ENCODE measurements at regions not wholly inside any gene's neighbourhood (a gene's known extent, or its start where the extent isn't known, plus 50 kb on each side); places are given as distances from the start of the nearest gene placed in this dataset.

GRCh38 chr1:244224487-244225430 is 173.7 kb downstream of the ZBTB18 start:
- DNase-seq = no peak

- DNase-seq = no peak
These were observed 175.4 kb downstream of the ZBTB18 start for GRCh38 chr1:244226435-244226834.

DNA sequence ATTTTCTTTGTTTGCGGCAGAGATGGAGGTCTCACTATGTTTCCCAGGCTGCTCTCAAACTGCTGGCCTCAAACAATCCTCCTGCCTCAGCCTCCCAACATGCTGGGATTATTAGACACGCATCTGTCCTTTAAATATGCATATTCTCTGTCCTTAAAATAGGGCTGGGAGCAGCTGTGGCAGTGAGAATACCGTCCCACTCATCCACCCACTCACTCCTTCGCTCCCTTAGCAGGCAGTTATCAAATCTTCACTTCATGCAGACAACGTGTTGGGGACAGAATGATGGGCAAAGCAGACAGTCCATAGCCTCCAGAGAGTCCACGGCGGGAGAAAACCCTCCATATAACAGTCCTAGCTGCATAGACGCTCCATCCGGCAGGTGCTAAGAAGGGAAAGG is 179.4 kb downstream of the ZBTB18 start:
- DNase-seq = no peak

- no peak for DNase-seq
These were observed 180.1 kb downstream of the ZBTB18 start for GRCh38 chr1:244231193-244231571.

DNA sequence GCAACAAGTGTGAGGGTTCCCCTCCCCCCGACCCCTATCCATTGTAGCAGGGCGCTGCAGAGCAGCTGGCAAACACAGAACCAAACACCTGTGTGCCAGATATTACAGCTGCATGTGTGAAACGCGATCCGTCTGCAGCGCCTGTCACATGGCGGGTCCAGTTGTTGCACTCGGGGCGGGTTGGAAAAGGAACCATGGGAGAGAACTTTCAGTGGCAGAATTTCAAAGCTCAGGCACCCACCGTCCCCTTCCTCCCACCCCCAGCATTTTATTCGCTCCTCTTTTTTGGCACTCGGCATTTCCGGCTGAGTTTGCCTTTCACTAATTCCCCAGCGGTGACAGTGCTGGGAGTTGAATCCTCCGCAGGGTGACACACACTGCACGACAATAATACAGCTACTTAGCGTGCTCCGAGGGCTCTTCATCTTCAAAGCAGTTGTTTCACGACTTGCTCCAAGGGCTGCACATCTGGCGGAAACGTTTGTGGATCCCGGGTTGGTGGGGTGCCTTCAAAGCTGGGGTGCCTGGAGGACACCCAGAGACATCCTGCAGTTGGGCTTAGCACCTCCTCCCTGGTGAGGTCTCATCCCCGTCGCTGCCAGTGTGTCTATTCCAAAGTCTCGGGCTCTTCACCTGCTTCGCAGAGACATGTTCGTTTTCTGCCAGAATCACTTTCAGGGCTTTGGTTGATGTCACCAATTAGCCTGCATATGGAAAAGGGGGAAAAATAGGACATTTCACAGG is 180.7 kb downstream of the ZBTB18 start:
- no peak for DNase-seq

- no peak for DNase-seq
These were observed 183.0 kb downstream of the ZBTB18 start for GRCh38 chr1:244234009-244234643.

GRCh38 chr1:244235157-244235556 is 184.1 kb downstream of the ZBTB18 start:
- no peak for DNase-seq

- DNase-seq = no peak
These were observed 185.0 kb downstream of the ZBTB18 start for GRCh38 chr1:244236101-244236500.

GRCh38 chr1:244236721-244237120 is 185.6 kb downstream of the ZBTB18 start:
- no peak for DNase-seq

- no peak for DNase-seq
These were observed 186.4 kb downstream of the ZBTB18 start for GRCh38 chr1:244237445-244237844.

GRCh38 chr1:244239261-244239770 is 188.2 kb downstream of the ZBTB18 start:
- DNase-seq = no peak

DNA sequence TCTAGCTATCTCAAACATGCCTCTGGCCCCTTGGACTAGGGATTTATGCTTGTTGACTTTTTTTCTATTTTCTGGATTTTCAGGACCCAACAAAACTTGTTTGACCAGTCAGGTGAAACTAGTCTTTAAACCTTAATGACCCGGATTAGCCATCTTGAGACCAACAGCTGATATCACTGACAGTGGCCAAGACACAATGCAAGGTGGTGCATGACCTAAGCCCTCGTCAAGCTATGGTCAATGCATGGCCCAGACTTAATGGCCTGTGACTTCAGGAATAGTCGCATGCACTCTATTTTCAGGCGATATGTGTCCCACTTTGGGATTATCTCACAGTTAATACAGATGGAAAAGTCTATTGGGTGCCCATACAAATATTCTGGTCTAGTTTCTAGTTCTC is 190.4 kb downstream of the ZBTB18 start:
- DNase-seq = no peak

DNA sequence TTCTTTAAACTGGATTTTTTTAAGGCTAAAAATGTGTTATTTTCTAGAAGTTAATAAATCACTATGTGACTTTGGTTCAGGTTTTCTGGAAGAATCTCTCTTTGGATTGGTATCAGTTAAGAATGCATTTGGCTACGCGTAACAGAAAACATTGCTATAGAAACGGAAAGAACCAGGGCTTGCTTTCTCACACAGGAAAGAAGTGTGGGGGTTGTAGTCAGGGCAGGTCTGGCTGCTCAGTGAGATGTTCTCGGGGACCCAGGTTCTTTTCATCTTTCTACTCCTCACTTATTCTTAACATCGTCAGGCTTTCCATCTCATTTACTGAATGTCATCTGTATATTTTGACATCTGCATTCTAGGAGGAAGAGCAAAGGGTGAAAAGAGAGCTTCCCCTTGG is 191.4 kb downstream of the ZBTB18 start:
- DNase-seq = no peak

- no peak for DNase-seq
These were observed 195.3 kb downstream of the ZBTB18 start for GRCh38 chr1:244246334-244246733.

GRCh38 chr1:244248426-244248825 is 197.3 kb downstream of the ZBTB18 start:
- DNase-seq = no peak

GRCh38 chr1:244252211-244252610 is 199.5 kb downstream of the ADSS2 start:
- DNase-seq = no peak

DNA sequence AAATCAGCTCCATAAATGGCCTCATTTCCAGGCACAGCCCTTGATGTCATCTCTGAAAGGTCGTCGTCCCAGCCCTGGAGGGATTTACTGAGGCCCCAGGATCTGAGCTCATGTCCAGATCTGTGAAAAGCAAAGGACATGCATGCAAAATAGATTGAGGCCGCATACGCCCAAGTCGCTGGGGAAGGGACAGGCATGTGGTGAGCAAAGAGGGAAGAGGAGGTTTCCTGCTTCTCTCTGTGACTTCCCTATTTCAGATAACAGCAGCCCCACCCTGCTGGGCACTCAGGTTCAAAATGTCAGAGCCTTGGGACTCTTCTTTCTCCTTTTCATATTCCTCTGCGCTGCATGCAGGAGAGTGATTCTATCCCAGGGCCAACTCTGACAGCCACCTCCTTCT is 197.2 kb downstream of the ADSS2 start:
- no peak for DNase-seq

GRCh38 chr1:244255426-244255965 is 196.2 kb downstream of the ADSS2 start:
- no peak for DNase-seq

DNA sequence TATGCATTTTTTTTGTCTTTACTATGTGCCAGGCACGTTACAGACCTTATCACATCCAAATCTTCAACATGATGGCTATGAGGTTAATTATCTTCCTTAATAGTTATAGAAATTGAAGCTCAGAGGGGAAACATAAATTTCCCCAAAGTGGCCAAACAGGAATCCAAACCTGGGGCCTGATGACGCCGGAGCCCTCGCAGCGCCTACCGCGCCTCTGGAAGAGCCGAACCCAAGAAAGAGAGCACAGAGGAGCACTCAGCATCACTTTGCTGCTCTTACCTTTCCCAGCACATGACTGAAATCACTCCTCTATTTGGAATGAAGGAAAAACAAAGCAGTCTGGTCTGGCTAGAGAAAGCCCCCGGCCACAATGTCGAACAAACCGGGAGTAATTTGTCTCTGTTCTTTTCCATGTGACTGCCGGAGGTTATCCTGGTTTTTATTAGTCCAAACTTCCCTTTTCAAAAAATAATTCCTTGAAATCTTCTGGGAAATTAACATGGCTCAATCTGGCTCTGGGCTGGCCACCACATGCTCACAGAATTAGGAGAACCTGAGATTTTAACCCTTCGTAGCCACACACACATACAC is 195.5 kb downstream of the ADSS2 start:
- no peak for DNase-seq

DNA sequence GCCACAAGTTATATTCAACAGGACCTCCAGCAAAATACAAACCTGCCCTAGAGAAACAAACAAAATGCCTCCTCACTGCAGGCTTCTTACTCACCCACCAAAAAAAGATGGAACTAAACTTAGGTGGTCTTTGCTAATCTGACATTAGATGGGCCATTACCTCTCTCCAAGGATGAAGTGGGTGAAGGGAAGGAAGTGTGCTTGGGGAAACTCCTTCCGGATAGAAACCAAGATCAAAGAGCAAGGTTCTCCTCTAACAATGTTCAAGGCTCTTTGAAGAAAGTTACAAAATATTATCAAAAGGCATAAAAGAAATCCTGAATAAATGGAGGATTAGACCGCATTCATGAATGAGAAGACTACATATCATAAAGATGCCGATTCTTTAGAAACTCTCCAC is 187.5 kb downstream of the ADSS2 start:
- no peak for DNase-seq

GRCh38 chr1:244265507-244265906 is 186.2 kb downstream of the ADSS2 start:
- DNase-seq = no peak

DNA sequence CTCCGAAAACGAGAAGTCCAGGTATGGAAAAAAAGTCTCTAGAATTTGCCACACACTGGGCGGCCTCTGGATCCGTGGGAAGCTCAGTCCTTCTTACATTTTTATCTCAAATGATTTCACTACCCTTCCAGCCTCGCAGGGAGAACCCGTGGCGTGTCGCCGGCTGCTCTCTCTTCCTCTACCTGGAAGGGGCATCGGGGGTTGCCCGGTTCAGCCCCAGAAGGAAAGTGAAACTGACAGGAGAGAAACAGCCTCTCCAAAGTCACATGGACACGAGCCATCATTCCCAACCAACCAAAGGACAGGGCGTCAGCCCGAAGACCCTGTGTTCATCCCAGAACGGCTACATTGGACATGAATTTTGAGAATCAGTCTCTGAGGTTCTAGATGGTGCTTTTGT is 182.5 kb downstream of the ADSS2 start:
- no peak for DNase-seq

- DNase-seq = no peak
These were observed 180.7 kb downstream of the ADSS2 start for GRCh38 chr1:244271004-244271403.
